ENCODE measurements at regions not wholly inside any gene's neighbourhood (a gene's known extent, or its start where the extent isn't known, plus 50 kb on each side); places are given as distances from the start of the nearest gene placed in this dataset.

DNA sequence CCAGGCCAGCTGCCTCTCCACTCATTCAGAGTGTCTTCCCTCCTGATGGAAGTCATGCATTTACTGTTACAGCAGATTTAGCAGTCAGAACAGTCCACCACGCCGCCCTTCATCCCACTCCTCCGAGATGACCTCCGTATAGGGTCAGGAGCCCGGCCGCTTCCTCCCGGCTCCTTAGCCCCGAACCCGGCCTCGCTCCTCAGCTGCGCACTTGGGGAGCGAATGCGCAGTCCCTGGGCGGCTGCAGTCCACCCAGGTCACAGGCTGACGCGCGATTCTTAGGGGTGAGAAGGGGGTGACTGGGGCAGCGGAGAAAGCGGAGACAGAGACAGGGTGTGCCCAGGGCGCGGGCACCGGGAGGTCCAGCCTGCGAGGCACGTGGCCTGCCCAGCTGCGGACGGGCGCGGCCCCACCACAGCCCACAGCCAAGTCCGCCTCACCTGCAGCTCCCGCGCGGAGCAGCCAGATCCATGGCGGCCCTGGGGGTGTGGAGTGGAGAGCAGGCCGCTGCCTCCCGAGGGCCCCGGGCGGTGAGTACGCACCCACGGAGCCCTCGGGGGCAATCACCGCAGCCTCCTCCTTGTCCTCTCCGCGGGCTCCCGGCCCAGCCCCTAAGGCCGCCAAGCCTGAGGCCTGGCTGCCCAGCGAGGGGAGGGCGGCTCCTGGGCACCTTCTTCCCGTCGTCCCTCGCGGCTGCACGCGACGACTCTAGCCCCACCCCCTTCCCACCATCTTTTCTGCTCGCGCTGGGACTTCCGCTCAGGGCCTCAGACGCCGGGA, 286.6 kb downstream of the BRD1 start:
- DNase-seq: no peak

DNA sequence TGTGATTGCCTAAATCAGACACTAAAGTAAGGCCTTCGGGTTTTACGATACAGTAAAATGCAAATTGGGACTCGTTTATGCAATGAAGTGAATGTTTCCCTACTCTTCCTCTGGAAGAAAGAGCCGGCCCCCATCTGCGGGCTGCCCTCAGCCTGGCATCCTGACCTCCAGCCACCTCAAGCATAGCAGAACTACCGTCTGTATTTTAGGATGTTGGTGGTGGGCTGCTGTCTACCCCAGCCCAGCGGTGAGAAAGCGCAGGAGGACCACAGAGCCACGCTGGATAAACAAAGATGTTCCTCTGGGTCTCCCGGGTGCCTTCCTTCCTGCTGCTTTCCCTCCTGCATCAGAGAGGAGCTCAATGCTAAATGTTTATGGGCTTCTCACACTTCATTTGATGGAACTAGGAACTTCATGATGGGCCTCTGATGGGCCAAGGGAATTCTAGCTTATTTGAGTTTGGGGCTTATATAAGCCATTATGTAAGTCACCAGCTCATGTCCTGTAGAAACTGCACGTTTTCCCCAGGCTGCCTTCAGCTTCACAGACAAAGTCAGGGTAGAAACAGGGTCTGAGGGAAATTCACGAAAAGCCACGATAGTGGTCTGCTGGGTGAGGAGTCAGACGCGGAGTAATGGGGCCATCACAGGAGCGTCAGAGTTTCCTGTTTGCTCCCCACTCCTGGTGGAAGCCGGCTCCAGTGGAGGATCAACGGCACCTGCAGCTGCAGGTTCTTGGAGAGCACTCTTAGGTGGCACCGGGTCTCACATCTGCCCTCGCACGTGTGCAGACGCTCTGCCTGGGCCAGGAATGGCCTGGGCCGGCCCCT, 287.4 kb downstream of the BRD1 start:
- no peak for DNase-seq

- no peak for DNase-seq
Observed at GRCh38 chr22:49538006-49538405, 289.7 kb downstream of the BRD1 start.

DNA sequence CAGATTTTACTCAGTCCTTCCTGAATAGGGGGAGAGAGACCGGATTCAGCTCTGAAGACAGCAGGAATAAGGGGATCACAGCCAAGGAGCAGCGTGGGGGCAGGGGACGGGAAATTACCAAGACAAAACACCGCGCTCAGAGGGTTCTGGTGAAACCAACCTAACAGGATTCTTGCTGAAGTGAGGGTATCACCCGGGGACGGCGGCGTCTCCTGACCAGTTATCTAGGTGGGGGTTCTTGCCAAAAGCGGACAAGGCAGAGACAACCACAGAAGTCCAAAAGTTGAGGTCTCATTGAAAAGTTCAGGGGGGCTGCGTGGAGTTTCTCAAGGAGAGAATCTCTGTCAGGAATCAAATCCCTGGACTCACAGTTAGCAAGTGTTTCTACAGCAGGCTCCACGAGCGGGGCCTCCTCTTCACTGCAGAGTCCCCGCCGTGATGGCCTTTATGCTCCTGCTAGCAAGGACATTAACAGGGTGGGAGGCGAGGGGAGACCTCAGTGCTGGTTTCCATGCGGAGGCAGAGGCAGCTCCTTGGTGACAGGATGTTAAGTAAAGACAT, 291.0 kb downstream of the BRD1 start:
- DNase-seq: no peak

GRCh38 chr22:49535527-49536125, 292.0 kb downstream of the BRD1 start:
- no peak for DNase-seq

- DNase-seq: no peak
Observed at GRCh38 chr22:49535126-49535525, 292.5 kb downstream of the BRD1 start.

DNA sequence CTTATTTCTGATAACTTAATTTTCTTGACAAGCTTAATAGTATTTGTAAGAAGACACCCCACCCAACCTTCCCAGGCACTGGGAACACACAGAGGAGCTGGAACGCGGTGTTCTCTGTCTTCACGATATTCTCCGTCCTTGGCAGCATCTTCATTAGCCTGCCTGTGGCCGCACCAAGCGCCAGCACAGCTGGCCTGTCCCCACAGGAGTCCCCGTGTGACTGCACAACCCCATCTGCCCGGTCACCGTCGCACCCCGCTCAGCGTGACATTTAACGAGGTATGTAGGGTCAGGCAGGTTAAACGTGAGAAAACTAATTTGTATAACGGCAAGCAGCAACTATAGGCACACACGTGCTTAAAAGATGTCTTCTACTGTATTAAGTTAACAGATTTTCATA, 293.3 kb downstream of the BRD1 start:
- DNase-seq: no peak

DNA sequence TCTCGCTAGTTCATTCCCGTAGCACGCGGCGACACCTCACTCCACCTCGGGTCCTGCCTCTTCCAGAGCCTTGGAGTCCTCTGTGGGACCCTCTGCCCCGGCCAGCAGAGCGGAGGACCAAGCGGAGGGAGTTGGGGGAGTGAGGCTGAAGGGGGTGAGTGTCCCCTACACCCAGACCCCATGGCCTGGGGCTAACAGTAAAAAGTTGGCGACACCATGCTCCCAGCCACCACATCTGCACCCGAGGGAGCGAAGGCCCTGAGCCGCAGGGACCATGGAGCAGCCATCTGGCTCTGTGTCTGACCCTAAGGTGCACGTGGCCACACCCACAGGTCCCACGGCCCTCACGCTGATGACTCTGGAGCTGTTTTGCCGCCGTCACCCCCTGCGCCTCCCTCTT, 293.8 kb downstream of the BRD1 start:
- DNase-seq: no peak

DNA sequence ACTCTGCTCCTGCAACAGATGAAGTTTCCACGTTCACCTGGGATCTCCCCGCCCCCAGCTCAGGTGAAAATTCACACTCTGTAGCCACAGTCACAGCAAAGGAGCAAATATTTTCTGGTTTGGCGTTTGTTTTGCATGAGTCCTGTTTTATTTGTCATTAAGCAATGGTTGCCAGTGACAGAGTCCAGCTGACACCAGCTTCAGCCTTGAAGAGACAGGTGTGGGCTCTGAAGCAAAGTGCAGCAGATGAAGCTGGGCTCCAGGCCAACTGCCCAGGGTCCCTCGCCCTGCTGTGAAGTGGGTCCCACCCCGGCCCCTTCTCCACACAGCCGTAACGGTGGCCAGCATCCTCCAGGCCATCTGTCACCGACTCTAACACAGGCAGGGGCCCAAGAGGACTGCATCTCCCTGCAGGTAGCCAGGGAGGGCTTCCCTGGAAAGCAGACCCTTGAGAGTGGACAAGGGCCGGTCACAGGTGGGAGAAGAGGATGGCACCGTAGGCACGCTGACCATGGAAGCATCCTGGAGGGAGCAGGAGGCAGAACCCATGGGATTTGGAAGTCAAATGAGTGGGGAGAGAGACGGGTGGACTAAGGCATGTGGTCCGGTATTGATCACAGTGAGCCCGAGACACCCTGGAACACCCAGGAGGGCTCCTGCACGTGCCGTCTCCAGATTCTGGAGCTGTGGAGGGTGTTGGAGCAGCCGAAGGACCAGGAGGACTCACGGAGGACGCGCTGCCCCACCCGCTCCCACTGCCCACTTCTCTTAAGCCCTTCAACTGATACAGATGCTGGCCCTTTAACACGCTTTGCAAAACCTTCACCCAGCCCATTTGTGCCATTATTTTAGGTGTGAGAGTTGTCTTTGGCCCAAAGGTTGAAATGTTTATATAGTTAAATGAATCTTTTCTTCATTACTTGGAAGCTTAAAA, 294.5 kb downstream of the BRD1 start:
- no peak for DNase-seq

DNA sequence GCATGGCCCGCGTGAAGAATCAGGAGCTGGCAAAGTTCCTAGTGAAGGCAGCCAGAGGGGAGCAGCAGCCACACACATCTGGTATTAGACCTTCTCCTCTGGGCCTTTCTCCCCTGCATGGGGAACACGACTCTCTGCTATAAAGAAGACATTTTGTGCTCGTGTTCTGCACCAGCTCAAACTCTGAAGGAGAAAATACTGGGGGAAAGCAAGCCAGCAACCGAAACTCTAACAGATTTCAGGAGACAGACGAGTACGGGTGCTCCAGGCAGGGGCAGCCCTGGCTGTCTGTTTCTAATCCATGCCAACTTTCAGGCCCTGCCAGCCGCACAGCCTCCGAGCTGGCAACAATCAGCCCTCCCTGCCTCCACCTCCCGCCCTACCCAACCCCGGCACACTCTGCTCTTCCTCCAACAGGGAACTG, 296.3 kb downstream of the BRD1 start:
- no peak for DNase-seq

- DNase-seq: no peak
Observed at GRCh38 chr22:49530671-49531367, 296.9 kb downstream of the BRD1 start.

GRCh38 chr22:49528420-49528720, 299.3 kb downstream of the BRD1 start:
- no peak for DNase-seq

- no peak for DNase-seq
Observed at GRCh38 chr22:49527611-49528419, 299.9 kb downstream of the BRD1 start.

GRCh38 chr22:49525801-49526535, 301.7 kb downstream of the BRD1 start:
- no peak for DNase-seq

GRCh38 chr22:49525360-49525759, 302.3 kb downstream of the BRD1 start:
- DNase-seq: no peak

DNA sequence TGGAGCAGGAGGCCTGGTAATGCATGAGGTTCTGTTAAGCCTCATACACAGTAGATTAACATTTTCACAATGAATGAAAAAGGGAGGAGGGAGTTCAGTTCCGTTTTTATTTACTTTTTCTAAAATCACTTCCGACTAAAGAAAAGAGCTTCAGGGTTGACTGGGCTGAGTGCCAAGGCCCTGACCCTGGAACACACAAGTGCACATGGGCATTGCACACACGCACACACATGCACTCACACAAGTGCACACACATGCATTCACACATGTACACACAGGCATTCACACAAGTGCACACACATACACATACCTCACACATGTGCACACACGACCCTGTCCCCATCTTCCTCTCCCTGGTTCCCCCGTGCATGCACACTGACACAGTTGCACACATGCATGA, 303.3 kb downstream of the BRD1 start:
- DNase-seq: no peak

GRCh38 chr22:49523374-49524008, 304.2 kb downstream of the BRD1 start:
- DNase-seq: no peak

DNA sequence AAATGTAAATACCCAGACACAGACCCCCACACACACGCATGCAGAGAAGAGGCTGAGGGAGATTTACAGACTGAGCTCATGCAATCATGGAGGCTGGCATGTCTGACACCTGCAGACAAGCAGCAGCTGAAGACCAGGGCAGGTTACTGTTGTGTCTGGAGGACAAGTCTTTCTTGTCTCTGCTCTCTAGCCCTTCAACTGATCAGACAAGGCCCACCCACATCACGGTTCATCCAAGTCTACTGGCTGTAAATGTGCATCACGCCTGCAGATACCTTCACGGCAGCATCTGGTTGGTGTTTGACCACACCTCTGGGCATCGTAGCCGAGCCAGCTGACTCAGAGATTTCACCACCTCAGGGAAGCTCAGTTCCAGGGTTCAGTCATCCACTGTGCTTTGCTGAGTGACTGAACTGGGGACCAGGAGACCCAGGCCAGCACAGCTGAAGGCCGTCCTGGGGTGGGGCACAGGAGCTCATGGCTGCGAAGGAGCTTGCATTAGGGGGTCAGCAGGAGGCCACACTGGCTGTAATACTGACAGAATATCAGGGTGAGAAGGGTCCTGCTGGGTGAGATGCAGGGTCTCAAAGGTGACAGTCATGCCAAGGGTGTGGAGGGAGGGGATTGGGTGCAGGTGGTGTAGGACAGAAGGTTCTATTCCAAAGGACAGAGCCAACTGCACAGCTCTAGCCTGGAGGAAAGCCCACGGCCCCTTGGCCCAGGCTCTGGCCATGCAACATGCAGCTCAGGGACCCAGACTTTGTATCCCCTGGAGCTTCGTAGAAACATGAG, 304.9 kb downstream of the BRD1 start:
- DNase-seq: no peak

DNA sequence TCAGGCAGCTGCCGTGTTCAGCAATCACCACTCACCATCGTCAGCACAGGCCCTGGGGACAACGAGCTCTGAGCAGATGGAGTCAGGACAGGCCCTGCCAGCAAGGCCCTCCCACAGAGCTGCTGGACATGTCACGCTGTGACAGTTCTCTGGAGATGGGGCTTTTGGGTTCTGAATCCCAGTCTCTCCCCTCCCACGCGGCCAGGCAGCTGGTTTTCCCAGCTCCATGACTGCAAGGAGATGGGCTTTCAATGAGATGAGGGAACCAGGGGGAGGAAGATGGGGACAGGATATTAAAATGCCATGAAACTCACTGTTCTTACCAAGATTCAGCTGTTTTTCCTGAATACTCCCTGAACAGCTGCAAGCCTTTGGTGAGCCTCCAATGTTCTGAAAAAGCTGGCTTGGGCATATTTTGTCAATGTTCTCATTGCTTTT, 305.9 kb downstream of the BRD1 start:
- no peak for DNase-seq
